ENCODE measurements at regions not wholly inside any gene's neighbourhood (a gene's known extent, or its start where the extent isn't known, plus 50 kb on each side); places are given as distances from the start of the nearest gene placed in this dataset.

DNA sequence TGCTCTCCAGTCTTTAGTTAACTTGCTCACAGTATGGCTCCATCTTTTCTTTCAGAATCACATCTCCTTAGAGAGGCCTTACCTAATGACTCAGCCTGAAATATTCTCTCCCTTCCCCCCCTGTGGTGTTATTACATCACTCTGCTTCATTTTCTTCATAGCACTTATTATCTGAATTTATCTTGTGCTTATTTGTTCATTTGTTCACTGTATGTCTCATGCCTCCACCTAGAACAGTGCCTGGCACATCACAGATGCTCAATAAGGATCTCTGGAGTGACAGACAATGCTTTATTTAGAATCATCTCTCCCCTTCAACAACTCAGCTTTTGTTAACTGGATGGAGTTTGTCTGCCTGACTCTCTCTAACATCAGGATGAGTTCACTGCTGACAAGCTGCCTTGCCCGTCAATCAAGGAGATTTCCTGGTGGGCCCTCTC, 96.6 kb upstream of the MAN1A1 start (continued):
- TF ChIP-seq, protein P1, sequence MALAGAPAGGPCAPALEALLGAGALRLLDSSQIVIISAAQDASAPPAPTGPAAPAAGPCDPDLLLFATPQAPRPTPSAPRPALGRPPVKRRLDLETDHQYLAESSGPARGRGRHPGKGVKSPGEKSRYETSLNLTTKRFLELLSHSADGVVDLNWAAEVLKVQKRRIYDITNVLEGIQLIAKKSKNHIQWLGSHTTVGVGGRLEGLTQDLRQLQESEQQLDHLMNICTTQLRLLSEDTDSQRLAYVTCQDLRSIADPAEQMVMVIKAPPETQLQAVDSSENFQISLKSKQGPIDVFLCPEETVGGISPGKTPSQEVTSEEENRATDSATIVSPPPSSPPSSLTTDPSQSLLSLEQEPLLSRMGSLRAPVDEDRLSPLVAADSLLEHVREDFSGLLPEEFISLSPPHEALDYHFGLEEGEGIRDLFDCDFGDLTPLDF (CRISPR knock-in tag; IDR thresholded peaks at IDR 0.05) = no peak
- no peak for TF ChIP-seq TCFL5 (CRISPR knock-in tag; conservative IDR thresholded peaks at IDR 0.05)
- TF ChIP-seq ZNF507 (tag; conservative IDR thresholded peaks at IDR 0.05) = no peak
- TF ChIP-seq SP2 (IDR thresholded peaks at IDR 0.05; ENCODE audit: extremely low read depth, low read depth, low read length, poor library complexity, severe bottlenecking) = no peak
- no peak for TF ChIP-seq DACH1 (IDR thresholded peaks at IDR 0.05; ENCODE audit: partially characterized antibody)
- no peak for TF ChIP-seq THRA (IDR thresholded peaks at IDR 0.05)
- no peak for TF ChIP-seq ZFP30 (CRISPR knock-in tag; IDR thresholded peaks at IDR 0.05; ENCODE audit: borderline replicate concordance)
- no peak for TF ChIP-seq EP400 (IDR thresholded peaks at IDR 0.05)

- 83% methylated on average over 4 of the region's 4 CpGs for WGBS (ENCODE audit: insufficient coverage, low coverage, missing lambda C conversion rate)
- DNase-seq (ENCODE audit: extremely low read depth in 1 of 4, low spot score in 3 of 4) = no peak
- Histone ChIP-seq H4K20me1 (replicated peaks; ENCODE audit: control insufficient read depth, insufficient read depth, low read length) (no peaks in the 10 kb centered on the region), H3K79me2 (ENCODE audit: control insufficient read depth, insufficient read depth, low read length) (no peaks in the 10 kb centered on the region), H3K4me3 (no peak overlapping the region), H3K9me1 (ENCODE audit: control insufficient read depth, insufficient read depth, low read length) (no peaks in the 10 kb centered on the region), H3K4me1 (replicated peaks in 1 of 2; ENCODE audit: control insufficient read depth in 2 of 2, insufficient read depth in 2 of 2, low read length in 2 of 2) (peaks cover 0 to 31% of the 10 kb centered on the region in 2 experiments; a peak in 2 of 5 replicates), H2AFZ (ENCODE audit: low read depth, low read length) (peak overlapping the region; percentile 18; the same call in 1 of the 2 replicates), H3K4me2 (ENCODE audit: insufficient read depth, low read length) (no peak overlapping the region; the same call in 1 of the 2 replicates), H3K9me3 (replicated peaks; ENCODE audit: control insufficient read depth, insufficient read depth, low read depth, low read length) (peaks cover 5% of the 10 kb centered on the region; the same call in 1 of the 2 replicates), H3K9ac (ENCODE audit: insufficient read depth in 1 of 2, low read depth in 2 of 2, low read length in 2 of 2) (no peak overlapping the region), H3K27ac (ENCODE audit: extremely low read depth, low read depth, low read length) (no peak overlapping the region), H3K27me3 (ENCODE audit: control insufficient read depth in 2 of 2, insufficient read depth in 2 of 2, low read length in 2 of 2) (no peaks in the 10 kb centered on the region), H3K36me3 (ENCODE audit: control insufficient read depth, insufficient read depth, low read length) (no peaks in the 10 kb centered on the region)
- ChIA-PET POLR2A (interaction anchor here (1.2 to 1.3 kb wide), 2 partner anchors 12 to 24 kb away, joined by 3 to 4 read pairs; no protein-coding TSS in a partner anchor), CTCF (ENCODE audit: low intra/inter-chr PET ratio) (no interaction called here)
- in situ Hi-C loops (cut with MboI) (no loop called here), intact Hi-C loops (cut with micrococcal nuclease) (no loop called here)
- BruUV-seq (replicated peaks) = no TSS peak
- ATAC-seq = peak; percentile 22; the same call in 2 of the 3 replicates
- no peak for TF ChIP-seq CREB3L1 (IDR thresholded peaks at IDR 0.05; ENCODE audit: borderline replicate concordance, low read depth)
- 0 out of 2 replicates have a peak, but pooled peaks have one; percentile 40 for TF ChIP-seq EHMT2 (IDR thresholded peaks at IDR 0.05)
- FAIRE-seq = no peak
Measured at GRCh38 chr6:119445666-119446065, 96.1 kb upstream of the MAN1A1 start.
